NCI-H128 (cell line): ENCODE measurements at regions not wholly inside any gene's neighbourhood (a gene's known extent, or its start where the extent isn't known, plus 50 kb on each side); places are given as distances from the start of the nearest gene placed in this dataset.

ENCODE experiments used
- DNase-seq: peaks from one replicate; lab custom pipeline; 2025; ENCODE audit not compliant: unreplicated experiment; lab: John Stamatoyannopoulos, UW

DNA sequence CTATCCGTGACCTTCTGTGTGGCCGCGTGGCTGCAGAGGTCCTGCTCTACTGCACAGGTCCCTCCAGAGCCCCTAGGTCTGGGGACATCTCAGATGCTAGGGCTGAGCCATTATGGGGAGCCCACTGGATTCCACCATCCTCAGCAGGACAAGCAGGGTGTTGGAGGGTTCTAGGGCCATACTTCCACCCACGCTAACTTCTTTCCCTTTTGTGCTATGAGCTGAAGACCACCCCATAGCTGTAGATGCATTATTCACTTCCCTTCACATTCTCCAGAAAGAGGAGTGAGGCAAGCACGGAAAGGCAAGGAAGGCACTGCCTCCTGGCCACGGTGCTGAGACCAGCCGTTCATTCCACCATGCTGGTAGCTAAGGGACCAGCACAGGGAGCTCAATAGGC is 149.5 kb upstream of the MYCN start:
- no peak for DNase-seq

DNA sequence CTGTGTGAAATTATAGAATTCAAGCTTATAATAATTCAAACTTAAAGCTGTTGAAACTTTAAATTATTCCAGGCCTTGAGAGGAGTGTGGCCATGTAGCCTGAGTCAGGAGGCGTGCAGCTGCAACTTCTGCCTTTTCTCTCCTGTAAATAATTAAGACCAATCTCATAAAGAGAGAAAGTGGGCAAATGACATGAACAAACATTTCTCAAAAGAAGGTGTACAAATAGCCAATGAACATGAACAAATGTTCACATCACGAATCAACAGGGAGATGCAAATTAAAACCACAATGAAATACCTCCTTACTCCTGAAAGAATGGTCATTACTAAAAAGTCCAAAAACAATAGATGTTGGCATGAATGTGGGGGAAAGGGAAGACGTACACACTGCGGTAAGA is 149.1 kb upstream of the MYCN start:
- DNase-seq = no peak

DNA sequence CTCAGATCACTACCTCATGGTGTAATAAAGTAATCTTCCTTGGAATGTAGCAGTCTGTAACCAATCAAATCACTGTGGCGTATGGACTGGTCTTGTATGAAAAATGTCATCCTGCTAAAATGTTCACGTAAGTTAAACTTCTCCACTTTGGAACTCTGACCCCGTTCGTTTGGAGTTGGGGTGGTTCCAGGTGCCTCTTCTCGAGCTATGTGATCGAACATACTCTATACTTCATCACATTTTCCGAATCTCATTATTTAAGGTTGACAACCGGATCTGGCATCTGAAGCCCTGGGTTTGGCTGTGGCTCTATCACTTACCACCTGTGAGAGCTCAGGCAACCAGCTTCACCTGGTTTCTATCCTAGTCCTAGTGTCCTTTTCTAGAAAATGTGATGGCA is 148.0 kb upstream of the MYCN start:
- DNase-seq = no peak

DNA sequence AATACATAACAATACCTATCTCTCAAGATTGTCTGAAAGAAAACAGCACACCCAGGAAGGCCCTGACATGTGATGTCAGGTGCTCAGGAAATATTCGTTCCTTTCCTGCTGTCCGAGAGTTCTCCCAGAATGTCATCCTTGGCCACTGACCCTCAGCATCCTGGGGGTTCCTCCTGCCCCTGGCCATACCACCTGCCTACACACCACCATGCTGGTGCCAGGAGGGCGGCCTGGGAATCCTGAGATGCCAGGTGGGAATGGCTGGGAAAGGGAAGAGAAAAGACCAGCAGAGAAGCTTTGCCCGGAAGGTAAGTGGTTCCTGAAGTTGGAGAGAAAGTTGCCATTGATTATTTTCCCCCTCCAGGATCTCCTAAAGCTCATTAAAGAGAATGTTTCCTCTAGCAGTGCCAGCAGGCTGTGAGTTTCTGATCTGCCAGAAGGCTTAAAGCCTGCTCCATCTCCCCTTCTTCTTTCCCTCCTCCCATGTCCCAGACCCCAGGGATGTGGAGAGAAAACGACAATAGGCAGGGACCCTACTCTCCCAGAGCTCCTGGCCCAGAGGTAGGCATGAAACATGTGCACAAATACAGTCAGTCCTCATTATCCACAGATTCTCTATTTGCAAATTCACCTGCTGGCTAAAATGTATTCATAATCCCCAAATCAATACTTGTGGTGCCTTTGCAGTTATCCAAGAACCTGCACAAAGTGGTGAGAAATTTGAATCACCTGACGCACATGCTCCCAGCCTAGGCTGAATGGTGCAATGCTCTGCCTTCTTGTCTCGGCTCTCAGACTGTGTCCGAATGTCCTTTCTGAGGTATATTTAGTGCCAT is 147.1 kb upstream of the MYCN start:
- DNase-seq = no peak

DNA sequence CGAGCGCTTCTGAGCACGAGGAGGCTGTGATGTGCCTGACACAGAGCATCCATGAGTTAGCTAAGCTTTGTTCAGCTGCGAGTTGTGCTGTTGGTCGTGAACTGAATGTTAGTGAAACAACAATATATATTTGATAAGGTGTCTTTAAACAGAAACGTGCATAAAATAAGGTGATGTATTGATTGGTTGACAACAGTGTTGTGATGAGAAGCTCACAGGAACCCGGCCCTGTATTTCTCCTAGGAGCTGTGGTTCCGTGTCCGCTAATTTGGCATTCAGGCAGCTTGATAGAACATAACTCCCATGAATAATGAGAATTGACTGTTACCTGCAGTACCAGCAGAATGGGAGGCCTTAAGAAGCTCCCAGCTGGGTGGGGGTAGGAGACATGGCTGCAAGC is 146.4 kb upstream of the MYCN start:
- DNase-seq = no peak

DNA sequence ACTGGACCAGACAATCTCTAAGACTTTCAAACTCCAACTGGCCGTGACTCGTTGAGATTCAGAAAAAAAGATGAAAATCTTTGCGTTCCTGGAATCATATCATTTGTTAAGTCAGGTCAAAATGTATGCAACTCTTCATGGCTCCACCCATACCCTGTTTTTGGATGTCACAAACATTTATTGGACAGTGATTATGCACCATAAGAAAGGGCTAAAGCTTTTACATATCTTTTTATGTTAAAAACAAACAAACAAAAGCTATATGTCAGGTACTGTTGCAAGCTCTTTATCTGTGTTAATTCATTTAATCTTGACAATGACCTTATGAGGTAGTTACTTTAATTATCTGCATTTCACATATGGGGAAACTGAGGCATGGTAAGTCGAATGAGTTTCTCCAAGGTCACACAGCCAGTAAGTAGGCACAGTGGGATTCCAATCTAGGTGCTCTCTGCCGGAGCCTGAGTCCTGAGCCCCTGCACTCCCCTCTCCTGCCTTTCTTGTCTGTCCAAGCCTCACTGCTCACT is 145.7 kb upstream of the MYCN start:
- no peak for DNase-seq

DNA sequence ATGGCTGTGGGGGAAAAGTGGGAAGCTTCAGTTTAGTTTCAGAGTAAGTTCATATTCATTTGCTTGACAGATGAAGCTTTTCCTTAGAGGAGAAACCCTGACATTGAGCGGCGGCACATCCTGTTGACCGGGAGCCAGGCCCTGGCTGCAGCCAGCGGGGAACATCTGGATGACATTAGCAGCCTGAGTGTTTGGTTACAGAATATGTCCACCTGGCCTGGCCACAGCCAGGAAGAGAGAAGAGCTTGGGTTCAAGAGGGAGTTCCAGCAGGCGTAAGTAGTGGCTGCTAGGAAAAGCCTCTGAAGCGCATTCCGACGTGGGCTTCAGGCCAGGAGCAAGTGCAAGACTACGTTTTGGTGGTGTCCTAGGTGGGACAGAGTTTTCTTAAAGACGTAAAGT is 144.9 kb upstream of the MYCN start:
- no peak for DNase-seq

DNA sequence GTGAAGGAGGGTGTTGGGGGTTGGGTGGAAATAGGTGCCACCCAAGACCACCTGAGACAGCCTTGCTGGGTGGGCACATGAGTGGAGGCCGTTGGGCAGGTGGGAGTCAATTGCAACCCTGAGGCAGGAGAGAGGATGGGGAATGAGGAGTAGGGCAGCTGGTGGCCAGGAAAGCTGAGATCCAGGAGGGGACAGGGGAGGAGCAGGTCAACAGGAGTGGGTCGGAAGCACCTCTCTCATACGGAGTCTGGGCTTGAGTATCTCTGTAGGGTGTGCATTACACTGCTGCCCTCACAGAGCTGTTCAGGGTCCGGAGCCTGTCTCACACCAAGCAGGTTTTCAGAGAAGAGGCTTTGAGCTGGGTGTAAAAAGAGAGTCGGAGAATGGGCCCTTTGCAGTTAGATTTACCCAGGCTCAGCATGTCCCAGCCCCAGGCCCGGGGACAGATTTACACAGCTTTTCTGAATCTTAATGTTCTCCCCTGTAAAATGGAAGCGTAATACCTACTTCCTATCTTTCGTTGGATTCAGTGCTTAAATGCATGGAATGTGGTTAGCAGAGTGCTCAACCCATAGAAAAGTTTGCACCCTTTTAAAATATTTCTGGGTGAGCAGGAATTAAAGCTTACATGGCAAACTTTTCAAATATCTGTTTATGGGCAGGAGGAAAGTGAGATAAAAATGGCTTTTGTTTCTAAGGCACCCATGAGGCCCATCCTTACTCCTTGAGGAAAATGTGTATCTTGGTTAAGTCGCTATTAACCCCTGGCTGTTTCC is 144.0 kb upstream of the MYCN start:
- DNase-seq = no peak

DNA sequence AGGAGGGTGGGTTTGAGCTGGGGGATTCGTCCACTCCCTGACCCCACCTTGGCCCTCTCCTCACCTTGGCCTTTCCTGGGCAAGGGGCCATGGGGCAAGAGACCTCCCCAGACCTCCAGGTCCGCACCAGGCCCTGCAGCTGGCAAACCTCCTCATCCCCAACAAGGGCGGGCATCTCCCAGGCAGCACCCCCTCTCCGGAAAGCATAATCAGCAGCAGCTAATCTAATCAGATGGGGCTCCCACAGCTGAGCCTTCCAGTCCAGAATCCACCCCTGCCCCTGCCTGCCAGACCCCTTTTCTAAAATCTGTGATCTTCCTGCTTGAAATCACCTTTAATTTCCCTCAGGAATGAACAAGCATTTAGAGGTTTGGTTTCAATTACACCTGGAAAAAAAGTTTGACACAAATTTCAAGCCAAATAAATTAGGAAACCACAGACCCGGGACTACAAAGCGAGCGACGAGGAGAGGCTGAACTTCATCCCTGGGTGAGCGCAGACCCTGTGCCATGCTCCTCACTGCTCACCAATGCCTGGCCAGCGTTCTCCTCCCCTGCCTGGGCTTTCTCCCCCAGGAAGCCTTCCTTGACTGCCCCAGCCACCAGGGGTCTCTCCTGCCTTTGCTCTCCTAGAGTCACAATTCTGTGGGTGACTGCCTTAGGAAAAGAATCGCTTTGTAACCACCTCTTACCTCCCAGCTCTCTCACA is 143.0 kb upstream of the MYCN start:
- DNase-seq = no peak

DNA sequence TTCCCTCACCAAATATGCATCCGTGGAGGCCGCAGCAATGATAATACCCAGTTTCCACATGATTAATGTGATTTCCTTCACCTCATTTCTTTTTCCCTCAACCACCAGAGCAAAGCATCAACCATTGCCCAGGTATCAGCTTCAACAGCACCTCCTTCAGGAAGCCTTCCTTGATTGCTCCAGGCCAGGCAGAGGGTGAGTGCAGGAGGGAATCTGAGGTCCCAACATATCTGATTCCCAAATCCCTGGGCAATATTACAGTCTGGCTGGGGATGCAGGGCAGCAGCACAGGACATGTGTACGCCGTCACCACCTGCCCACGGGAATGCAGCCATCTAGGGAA is 142.4 kb upstream of the MYCN start:
- no peak for DNase-seq

DNA sequence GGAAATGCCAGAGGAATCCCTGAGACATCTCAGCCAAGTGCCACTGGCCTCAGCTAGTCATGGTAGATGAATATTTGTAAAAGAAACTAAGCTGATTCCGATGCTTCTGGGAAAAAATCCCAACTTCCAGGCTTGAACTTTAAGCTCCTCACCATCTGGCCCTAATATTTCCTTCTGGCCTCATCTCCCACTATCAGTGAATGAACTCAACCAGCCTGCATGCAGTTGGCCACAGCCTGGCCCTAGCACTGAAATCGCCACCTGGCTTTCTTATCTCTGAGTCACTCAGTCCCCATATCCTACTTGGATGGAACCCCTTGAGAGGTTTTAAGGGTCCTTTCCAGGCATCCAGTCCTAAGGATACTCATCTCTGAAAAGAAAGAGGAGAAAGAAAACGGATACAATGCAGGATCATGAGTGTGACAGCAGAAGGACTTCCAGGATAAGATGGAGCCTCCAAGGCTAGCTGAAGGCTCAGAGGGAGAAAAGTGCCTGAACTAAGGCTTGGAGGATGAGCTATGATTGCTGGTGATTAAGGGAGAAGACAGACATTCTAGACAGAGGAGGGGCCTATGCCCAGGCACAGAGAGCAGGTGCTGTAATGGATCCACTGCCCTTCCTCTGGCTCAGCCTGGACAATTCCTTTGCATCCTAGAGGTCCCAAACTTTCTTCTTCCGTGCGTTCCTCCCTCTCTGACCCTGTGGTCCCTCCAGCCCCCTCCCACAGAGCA is 141.5 kb upstream of the MYCN start:
- no peak for DNase-seq

DNA sequence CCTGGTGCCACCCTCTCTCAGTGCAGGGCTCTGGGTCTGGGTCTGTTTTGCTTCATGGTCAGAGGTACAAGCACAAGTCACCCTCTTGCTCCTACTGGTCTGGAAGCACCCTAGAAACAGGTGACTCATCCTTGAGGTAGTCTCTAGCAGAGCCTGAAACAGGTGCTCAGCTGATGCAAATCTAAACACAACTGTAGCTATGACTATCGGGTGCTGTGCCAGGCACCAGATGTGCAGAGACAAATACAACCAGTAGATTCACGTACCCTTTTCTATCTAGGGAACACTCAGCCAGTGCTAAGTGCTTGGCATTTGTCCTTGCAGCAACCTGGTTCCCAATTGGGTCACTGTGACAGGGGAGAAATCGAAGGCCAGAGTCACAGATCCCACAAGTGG is 140.9 kb upstream of the MYCN start:
- DNase-seq = no peak

DNA sequence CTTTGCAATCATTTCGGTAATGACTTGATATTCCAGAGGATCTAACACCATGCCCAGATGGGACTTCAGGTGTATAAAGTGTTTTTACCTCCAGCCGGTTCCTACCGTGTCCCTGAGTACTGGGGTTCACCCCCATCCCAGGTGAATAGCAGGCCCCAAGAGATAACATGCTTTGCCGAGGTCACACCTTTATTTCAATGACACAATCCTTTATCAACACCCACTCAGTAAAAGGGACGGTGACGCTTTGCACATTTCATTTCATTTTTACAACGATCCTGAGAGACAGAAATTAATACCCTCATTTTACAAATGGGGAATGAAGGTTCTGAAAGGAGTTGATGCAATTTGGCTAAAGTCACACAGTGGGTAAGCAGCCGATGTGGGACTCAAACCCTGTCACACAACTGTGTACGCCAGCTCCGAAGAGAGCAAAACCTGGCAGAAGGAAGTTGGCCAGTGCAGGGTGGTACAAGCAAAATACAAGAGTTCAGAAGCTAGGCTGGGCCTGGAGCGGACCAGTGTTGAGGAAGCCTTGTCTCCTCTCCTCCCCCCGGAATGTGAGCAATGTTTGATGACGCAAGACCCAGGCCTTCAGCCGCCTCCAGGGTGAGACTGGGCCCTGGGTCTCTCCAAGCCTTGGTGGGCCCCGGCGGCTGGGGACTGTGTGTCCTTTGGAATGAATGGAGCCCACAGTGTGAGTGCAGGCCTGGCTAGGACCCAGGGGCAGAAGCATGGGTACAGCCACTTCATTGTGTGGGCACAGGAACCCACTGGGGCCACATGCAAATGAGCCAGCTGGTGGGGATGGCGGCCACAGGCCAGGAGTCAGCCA is 139.6 kb upstream of the MYCN start:
- DNase-seq = no peak

DNA sequence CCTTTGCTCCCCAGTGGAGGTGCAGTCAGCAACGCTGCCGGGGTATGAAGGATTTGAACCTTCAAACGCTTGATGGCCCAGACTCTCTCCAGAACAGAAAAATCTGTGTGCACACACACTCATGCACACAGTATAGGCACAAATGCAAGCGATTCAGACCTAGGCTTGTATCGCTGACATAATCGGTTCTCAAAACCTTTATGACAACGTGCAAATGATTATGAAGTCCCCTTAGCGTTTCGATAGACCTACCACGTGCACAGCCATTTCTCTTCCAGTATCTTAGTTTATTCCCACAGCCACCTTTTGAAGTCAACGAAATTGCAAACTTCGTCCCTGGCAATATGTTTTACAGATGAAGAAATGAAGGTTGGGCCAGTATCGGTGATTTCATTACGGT is 138.9 kb upstream of the MYCN start:
- no peak for DNase-seq

DNA sequence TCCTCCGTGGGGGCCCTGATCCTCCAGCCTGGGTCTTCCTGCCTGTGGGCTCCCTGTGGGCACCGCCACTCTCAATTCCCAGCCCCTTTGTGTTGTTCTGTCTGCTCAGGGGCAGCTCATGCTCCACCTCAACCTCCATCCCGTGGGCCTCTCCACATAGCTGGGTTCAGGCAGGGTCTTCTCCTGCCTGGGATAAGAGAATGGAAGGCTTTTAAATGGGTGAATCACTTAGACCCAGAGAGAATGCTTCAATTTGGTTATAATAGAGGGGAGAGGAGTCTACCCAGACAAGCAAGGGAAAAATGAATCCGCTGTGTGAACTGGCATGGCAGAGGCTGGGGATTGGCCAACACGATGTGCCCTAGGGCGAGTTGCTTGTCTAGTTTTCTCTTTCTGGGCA is 138.4 kb upstream of the MYCN start:
- DNase-seq = no peak

DNA sequence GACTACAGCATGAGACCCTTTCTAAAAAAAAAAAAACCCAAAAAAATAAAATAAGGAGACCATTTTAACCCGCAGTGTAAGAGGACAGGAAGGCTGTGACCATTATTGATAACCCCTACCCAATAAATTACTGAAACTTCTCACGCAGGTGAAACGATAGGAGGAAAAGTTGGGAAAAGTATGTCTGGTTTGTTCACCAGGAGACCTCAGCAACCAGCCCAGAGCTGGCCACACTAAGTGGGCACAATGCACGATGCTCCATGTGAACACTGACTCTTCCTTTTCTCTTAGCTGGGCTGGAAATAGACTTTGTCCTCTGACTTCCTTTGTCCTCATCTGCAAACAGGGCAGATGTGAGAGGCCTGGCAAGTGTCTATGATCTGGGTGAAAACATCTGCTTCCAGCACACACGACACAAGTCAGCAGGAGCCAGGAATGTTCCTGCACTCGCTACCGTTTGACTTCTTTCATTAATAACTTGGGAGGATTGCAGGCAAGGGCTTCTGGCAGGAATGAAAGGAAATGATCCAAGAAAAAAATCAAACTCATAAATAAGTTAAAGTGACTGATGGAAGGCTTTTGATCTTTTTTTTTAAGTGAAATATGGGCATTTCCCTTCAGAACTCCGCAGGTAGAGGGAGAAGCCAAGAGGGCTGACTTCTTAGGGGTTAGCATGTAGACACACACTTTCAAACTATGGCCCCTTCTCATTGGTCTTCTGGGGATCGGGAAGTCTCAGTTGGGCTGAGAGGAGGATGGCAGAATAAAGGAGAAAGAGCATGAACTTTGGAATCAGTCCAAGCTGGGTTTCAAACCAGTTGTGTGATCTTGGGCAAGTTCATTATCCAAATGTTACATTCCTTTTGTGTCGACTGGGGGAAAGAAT is 137.4 kb upstream of the MYCN start:
- no peak for DNase-seq

DNA sequence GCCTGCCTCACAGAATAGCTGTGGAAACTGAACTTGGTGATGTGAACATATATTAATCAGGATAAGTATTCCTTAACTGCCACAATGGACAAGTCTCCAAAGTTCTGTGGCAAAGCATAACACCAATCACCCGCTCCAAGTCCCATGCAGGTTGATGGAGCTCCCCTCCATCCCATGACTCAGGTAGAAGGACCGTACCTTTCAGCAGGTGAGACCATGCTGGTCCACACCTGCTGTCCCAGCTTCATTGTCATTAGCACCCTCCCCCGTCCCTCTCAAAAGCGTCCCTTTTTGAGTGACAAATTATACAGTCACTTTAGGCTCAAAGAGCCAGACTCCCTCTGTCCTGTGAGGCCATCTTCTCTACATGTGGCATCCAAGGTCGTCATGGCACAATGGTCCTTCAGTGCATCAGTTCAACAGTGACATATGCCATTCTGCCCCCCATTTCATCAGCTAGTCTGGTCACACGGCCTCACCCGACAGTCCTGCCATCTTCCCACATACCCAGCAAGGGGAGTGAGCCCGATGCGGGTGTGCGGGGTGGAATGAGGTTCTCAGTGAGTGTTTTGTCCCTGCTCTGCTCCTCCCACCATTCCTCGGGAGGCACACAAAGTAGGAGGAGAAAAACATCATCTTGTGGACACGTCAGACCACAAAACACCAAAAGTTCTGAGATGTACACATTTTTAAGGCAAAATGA is 136.7 kb upstream of the MYCN start:
- DNase-seq = no peak

DNA sequence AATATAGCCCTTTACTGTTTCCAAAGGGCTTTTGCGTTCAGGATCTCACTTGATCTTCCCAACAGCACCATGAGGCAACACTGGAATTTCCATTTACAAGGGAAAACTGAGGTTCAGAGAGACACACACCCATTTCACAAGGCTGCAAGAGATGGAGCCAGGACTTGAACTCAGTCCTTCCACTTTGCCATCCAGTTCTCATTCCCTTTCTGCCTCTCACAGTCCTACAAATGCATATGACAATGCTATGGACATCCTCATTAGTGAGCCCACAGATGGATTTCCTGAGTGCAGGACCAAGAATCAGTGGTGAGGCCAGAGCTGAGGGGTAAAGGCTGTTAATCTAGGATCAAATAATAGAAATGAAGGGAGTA is 136.1 kb upstream of the MYCN start:
- DNase-seq = no peak

DNA sequence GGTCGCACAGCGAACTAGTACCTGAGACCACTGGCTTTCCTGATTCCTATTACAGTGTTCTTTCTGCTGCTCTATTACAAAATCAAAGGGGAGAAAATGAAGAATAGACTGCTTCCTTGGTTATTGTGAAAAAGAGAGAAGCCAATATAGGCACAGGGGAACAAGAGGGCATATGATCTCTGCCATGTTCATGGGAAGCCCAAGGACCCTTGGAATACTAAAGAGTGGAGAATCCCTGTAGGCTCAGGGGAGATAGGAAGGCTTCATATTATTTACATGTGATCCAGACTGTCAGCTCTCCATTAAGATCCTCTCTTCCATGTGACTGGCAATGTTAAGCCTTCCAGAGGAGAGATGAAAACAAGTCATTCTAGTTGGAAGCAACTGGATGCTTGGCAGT is 135.7 kb upstream of the MYCN start:
- no peak for DNase-seq
